Breast epithelium (tissue), 4 donors: ENCODE measurements at regions not wholly inside any gene's neighbourhood (a gene's known extent, or its start where the extent isn't known, plus 50 kb on each side); places are given as distances from the start of the nearest gene placed in this dataset.

Experiments
- DNase-seq, 2 donors: peaks; one replicate each; pipeline ENCODE4 v3.0.0-alpha.2; 2019; ENCODE audit warnings: low spot score in 2 of 2
- H3K27ac ChIP-seq, 2 donors: fragments of 200-600 bp; sonication (generic) in 1 of 2; one replicate each; pipeline ENCODE4 v1.5.1; 2016 to 2019; ENCODE audit warnings: mild to moderate bottlenecking in 1 of 2
- H3K27me3 ChIP-seq, 2 donors: fragments of 200-600 bp; sonication (generic) in 1 of 2; one replicate each; pipeline versions ENCODE4 v1.5.1 to v1.6.0; 2017 to 2019; ENCODE audit warnings: control low read depth in 1 of 2, mild to moderate bottlenecking in 1 of 2
- H3K36me3 ChIP-seq: fragments of 200-600 bp; one replicate; pipeline ENCODE4 v1.5.1; 2019
- H3K4me1 ChIP-seq, 2 donors: fragments of 200-600 bp; sonication (generic); one replicate each; pipeline ENCODE4 v1.5.1; 2016 to 2019; ENCODE audit warnings: control low read depth in 1 of 2
- H3K4me3 ChIP-seq, 3 donors: fragments of 200-600 bp; sonication (generic); 1 replicate in 2 of 3; 2 replicates in 1 of 3; pipeline ENCODE4 v1.5.1; 2016 to 2019; ENCODE audit warnings: mild to moderate bottlenecking in 3 of 3, moderate library complexity in 2 of 3
- H3K9me3 ChIP-seq, 2 donors: fragments of 200-600 bp; sonication (generic) in 1 of 2; one replicate each; pipeline ENCODE4 v1.5.1; 2016 to 2019; ENCODE audit warnings: control low read depth in 1 of 2
- CTCF ChIP-seq, 3 donors: fragments of 450-650 bp; IDR thresholded peaks; one replicate each; pipeline ENCODE4 v1.5.1; 2016 to 2017; ENCODE audit warnings: antibody characterized with exemption in 3 of 3, mild to moderate bottlenecking in 3 of 3, moderate library complexity in 3 of 3
- POLR2A ChIP-seq: fragments of 450-650 bp; IDR thresholded peaks from one replicate; pipeline ENCODE4 v1.6.1; 2016; ENCODE audit warnings: antibody characterized with exemption, mild to moderate bottlenecking, moderate library complexity
- POLR2AphosphoS5 ChIP-seq, 3 donors: sonication (generic); formaldehyde crosslinking; IDR thresholded peaks; one replicate each; pipeline ENCODE4 v1.6.1; 2017; ENCODE audit warnings: antibody characterized with exemption in 3 of 3
- intact Hi-C: fragments of 100-400 bp; cut with DNase I; formaldehyde crosslinking; loops from one replicate; pipeline ENCODE4 v1.15.1; 2023; ENCODE audit warnings: low total_unique reads

GRCh38 chr12:127284870-127285431, 982.0 kb upstream of the TMEM132C start:
- Histone ChIP-seq H3K27ac (no peak overlapping the region), H3K27me3 (peaks cover 0 to 6% of the 10 kb centered on the region in 2 donors), H3K9me3 (no peaks in the 10 kb centered on the region), H3K36me3 (no peaks in the 10 kb centered on the region), H3K4me1 (no peaks in the 10 kb centered on the region), H3K4me3 (no peak overlapping the region)
- intact Hi-C loops = no loop called here
- no peak for DNase-seq
- no peak for TF ChIP-seq POLR2AphosphoS5 (IDR thresholded peaks at IDR 0.05)
- no peak for TF ChIP-seq POLR2A
- TF ChIP-seq CTCF (IDR thresholded peaks at IDR 0.05) = no peak

DNA sequence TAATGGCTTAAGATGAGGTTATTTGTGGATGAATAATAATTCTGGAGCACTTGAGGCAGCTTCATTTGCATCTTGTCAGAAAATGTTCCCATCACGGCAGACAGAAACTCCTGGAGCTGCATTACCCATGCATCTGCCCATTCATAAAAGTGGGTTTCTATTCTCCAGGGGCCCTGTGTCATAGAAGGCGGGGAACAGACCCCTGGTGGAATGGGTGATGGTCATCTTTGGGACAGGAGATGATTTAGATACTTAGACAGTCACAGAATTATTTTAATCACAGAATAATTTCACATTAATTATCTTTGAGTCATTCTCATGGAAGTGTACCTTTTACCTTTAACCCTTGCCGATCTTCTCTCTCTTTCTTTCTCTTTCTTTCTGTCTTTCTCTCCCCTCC, 980.7 kb upstream of the TMEM132C start:
- TF ChIP-seq POLR2AphosphoS5 (IDR thresholded peaks at IDR 0.05) (no peak), POLR2A (no peak), CTCF (IDR thresholded peaks at IDR 0.05) (no peak)
- H3K36me3 ChIP-seq = no peaks in the 10 kb centered on the region
- H3K27me3 ChIP-seq = no peaks in the 10 kb centered on the region
- H3K4me3 ChIP-seq = no peak overlapping the region
- intact Hi-C loops = no loop called here
- no peak overlapping the region for H3K27ac ChIP-seq
- DNase-seq = no peak
- no peaks in the 10 kb centered on the region for H3K4me1 ChIP-seq
- no peaks in the 10 kb centered on the region for H3K9me3 ChIP-seq

GRCh38 chr12:127287256-127287655, 979.7 kb upstream of the TMEM132C start:
- Histone ChIP-seq H3K9me3 (no peaks in the 10 kb centered on the region), H3K4me3 (no peak overlapping the region), H3K27me3 (no peaks in the 10 kb centered on the region), H3K27ac (no peak overlapping the region), H3K36me3 (no peaks in the 10 kb centered on the region), H3K4me1 (no peaks in the 10 kb centered on the region)
- no peak for DNase-seq
- TF ChIP-seq POLR2A = no peak
- no peak for TF ChIP-seq POLR2AphosphoS5 (IDR thresholded peaks at IDR 0.05)
- TF ChIP-seq CTCF (IDR thresholded peaks at IDR 0.05) = no peak
- intact Hi-C loops = no loop called here

- intact Hi-C loops = no loop called here
- DNase-seq = no peak
These were observed 976.7 kb upstream of the TMEM132C start for GRCh38 chr12:127290251-127290650.

GRCh38 chr12:127292736-127293135, 974.2 kb upstream of the TMEM132C start:
- H3K4me1 ChIP-seq = no peaks in the 10 kb centered on the region
- H3K36me3 ChIP-seq = no peaks in the 10 kb centered on the region
- no peak for DNase-seq
- no peak overlapping the region for H3K4me3 ChIP-seq
- no peak for TF ChIP-seq POLR2AphosphoS5 (IDR thresholded peaks at IDR 0.05)
- TF ChIP-seq CTCF (IDR thresholded peaks at IDR 0.05) = no peak
- TF ChIP-seq POLR2A = no peak
- no peaks in the 10 kb centered on the region for H3K9me3 ChIP-seq
- intact Hi-C loops = no loop called here
- H3K27me3 ChIP-seq = no peaks in the 10 kb centered on the region
- no peak overlapping the region for H3K27ac ChIP-seq

More at GRCh38 chr12:127290251-127290650, 976.7 kb upstream of the TMEM132C start:
- TF ChIP-seq CTCF (IDR thresholded peaks at IDR 0.05) = no peak
- no peak for TF ChIP-seq POLR2AphosphoS5 (IDR thresholded peaks at IDR 0.05)
- no peak for TF ChIP-seq POLR2A
- H3K4me1 ChIP-seq = no peaks in the 10 kb centered on the region
- no peaks in the 10 kb centered on the region for H3K27me3 ChIP-seq
- no peak overlapping the region for H3K4me3 ChIP-seq
- no peaks in the 10 kb centered on the region for H3K9me3 ChIP-seq
- no peak overlapping the region for H3K27ac ChIP-seq
- no peaks in the 10 kb centered on the region for H3K36me3 ChIP-seq
